IPS-NIHi11 (cell line): ENCODE measurements at regions not wholly inside any gene's neighbourhood (a gene's known extent, or its start where the extent isn't known, plus 50 kb on each side); places are given as distances from the start of the nearest gene placed in this dataset.

Source experiments
- DNase-seq: peaks from one replicate; pipeline ENCODE4 v3.0.0; 2012; ENCODE audit warnings: mixed read lengths, low spot score

DNA sequence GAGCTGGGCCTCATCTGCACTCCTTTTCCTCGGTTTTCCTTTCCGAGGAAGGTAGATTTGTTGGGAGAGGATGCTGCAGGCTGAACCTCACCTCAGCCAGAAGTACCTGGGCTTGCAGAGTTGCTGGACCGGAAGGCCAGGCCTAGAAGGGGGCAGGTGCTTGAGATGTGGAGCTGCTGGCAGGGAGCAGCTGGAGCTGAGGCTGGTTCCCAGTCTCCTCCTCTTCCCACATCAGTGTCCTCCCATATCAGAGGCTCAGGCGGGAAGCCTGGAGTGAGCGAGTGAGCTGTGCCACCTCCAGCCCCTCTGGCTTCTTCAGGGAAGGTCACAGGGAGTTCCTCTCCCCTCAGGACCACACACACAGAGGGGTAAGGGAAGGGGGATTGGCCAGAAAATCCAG lies 259.4 kb downstream of the GADD45G start:
- DNase-seq = no peak

- DNase-seq = no peak
Measured at GRCh38 chr9:89864731-89865130, 259.9 kb downstream of the GADD45G start.

- no peak for DNase-seq
Measured at GRCh38 chr9:89865357-89865756, 260.5 kb downstream of the GADD45G start.

DNA sequence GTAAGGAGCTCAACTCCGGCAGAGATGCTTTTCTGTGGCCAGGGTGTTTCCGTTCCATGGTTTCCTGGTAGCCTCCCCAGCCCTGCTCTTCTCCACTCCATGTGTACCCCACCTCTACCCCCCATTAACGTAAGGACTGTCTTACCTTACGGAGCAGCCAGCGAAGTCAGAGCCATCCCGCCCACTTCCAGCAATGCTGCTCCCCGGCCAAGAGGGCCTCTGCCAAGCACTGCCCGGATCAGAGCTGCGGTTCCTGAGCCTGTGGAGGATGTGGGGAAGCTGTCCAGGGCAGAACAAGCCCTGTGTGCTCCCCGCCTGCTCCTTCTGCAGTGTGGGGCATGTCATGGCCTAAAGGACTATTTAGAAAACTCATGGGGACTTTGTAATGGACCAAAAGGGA lies 261.2 kb downstream of the GADD45G start:
- no peak for DNase-seq

GRCh38 chr9:89866701-89867100 lies 261.9 kb downstream of the GADD45G start:
- DNase-seq = no peak

GRCh38 chr9:89868100-89868499 lies 263.3 kb downstream of the GADD45G start:
- no peak for DNase-seq

DNA sequence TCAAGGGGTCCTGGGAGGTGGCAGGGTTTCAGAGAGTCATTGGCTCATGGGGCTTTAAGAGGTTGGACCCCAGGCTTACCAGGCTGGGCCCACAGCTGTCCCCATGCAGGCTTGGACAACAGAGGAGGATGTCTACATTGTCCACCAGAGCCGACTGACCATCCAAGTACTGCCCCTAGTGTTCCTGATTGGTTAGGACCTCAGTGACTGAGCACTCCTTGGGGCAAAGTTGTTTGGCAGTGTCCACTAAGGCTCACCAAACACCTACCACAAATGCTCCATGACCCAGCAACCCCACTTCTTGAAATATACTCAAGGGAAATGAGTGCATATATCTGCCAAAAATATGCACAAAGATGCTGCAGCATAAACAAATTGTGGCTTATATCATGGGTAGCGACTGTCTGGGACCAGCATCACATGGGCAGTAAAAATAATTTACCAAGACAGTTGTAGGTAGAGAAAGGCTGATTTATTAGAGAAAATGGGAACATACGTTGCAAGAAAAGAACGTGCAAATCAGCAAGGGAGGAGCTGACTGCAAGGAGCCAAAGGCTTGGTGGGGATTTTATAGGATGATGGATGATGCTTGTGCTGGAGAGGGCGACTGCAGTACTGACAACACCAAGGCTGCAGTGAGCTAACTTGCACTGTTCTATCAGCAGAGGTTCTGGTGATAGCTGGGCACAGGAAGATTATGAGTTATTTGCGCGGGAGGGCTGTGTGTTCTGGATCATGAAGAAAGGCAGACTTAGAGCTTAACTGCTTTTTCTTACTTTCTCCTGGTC lies 265.2 kb downstream of the GADD45G start:
- no peak for DNase-seq

GRCh38 chr9:89871871-89872331 lies 267.1 kb downstream of the GADD45G start:
- no peak for DNase-seq

- no peak for DNase-seq
Measured at GRCh38 chr9:89872426-89872912, 267.7 kb downstream of the GADD45G start.

DNA sequence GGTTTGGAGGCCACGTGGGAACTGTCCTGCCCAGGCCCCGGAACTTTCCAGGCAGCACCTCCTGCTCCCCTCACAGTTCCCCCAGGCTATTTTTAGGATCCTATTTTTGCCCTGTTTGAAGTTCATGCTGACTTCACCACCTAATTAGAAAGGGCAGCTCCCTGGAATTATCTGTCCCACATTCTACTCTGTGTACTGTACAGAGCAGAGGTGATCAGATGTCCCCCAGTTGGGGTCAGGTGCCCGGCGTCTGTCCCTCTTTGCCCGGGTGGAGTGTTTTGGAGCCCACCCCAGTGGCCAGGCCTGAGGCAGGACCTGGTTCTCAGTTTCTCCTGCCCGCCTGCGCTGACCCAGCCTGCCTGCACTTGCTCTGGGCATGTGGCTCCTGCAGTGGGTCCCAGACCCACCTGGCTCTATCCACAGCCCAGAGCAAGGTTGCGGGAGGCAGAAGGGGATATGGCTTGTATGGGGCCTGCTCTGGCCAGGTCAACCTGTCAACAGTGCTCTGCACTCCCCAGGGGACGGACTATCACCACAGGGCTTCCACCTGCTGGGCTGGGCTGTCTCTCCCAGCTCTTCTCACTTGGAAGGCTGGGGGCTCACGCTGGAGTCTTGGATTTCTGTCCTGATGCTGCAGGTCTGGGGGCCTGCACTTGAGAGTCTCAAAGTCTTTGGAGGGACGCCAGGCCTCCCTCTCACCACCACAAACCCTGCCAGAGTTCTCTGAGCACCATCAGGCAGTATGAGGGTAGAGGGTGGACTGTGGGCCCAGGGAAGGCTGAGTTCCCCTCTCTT lies 268.3 kb downstream of the GADD45G start:
- DNase-seq = no peak

GRCh38 chr9:89873801-89874200 lies 269.0 kb downstream of the GADD45G start:
- no peak for DNase-seq

DNA sequence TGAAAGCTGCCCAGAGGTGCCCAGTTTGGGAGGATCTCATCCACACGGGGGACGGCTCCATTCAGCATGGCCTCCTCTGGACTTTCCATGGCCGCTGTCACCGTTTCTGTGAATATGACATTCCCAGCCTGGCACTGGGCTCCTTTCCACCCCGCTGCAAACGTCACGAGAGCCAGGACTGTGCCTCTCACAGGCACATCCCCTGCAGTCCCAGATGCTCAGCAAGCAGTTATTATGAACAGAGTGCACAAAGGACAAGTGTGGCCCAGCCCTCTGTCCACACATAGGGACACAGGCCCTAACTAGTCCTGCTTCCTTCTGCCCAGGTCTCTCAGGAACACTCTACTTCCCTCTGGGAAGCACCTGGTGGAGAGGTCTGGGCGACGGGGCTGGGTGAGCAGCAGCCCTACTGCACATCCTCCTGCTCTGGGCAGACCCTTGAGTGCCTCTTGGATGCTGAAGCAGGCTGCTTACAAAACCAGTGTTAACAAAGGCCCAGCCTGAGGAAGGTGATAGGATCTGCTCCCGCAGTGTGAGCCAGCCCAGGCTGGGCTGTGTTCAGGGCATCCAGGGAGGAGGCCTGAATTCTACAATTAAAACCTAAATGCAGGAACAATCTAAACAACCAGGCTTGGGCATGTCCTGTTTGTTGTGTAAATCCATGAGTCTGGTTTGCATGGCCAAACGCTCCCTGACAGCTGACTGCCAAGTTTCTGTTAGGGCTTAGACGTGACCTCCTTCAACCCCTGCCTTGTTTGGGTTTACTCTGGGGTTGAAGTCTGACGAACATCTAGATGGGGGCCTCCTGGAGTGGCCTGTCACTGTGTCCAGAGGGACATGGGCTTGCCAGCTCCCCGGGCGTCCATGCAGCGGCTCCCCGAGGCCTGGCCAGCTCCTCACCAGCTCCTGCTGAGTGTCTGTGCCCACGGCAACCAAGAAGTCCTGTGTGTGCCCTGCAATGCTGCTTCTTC lies 269.8 kb downstream of the GADD45G start:
- DNase-seq = no peak

DNA sequence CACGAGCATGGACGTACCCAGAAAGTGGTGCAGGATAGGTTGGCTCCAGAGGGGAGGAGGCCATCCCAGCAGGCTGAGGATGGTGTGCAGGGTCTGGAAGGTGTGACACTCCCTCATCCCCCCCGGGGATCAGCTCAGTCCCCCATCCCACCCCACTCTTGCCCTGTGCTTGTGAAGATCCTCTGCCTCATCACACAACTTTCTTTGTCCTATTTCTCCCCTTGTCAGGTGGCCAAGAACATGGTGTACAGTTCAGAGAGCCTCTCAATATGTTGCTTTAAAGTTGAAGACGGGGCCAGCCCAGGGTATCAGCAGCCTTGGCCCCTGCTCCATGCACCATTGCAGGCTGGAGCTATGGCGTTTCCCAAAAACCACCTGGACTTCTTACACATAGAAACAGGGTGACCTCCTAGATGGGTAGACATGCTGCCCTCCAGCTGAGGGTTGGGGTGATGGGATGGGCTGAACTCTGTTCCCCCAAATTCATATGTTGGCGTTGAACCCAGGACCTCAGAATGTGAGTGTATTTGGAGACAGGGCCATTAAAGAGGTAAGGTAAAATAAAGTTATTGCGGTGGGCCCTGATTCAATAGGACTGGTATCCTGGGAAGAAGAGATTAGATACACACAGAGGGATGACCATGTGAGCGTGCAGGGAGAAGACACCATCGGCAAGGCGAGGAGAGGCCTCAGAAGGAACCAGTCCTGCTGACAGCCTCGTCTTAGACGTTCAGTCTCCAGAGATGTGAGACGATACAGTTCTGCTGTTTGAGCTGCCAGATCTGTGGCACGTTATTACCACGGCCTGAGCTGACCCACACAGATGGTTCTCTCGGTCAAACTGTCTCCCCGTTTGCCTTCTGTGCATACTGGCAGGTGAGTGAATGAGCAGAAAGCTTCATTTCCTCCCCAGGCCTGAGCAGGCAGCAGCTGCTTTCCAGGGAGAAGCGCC lies 272.5 kb downstream of the GADD45G start:
- no peak for DNase-seq

- DNase-seq = no peak
Measured at GRCh38 chr9:89878003-89878411, 273.2 kb downstream of the GADD45G start.

GRCh38 chr9:89878687-89879086 lies 273.9 kb downstream of the GADD45G start:
- DNase-seq = no peak

DNA sequence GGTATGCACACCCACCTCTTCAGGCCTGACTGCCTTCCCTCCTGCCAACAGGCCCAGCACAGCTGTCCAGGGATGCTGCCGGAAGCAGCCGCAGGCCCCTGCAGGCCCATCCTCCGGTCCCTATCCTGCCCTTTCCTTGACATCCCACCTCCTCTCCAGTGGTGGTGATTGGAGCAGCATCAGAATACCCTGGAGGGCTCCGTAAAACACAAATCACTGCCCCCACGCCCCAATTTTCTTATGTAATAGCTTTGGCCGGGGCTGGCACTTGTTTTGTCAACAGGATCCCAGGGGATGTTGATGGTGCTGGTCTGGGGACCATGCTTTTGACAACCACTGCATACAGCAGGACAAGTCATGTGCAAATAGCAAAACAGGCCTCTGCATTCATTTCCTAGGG lies 274.5 kb downstream of the GADD45G start:
- DNase-seq = no peak

DNA sequence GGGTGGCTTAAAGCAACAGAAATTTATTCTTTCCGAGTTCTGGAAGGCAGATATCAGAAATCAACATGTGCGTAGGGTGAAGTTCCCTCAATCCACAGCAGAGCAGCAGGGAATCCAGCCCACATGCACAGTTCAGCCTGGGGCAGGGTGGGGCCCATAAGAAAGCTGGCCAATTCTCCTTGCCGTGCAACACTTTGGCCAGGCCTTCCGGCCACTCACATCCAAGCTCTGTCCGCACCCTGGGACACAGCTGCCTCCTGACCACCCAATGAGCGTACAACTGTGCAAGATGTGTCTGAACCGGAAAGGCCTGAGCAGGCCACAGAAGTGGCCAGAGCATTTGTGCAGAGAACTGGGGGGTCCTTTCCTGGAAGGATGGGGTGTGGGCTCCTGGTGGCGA lies 274.9 kb downstream of the GADD45G start:
- no peak for DNase-seq

- DNase-seq = no peak
Measured at GRCh38 chr9:89880161-89880560, 275.3 kb downstream of the GADD45G start.

GRCh38 chr9:89880721-89881120 lies 275.9 kb downstream of the GADD45G start:
- DNase-seq = no peak

GRCh38 chr9:89881431-89881830 lies 276.6 kb downstream of the GADD45G start:
- no peak for DNase-seq

DNA sequence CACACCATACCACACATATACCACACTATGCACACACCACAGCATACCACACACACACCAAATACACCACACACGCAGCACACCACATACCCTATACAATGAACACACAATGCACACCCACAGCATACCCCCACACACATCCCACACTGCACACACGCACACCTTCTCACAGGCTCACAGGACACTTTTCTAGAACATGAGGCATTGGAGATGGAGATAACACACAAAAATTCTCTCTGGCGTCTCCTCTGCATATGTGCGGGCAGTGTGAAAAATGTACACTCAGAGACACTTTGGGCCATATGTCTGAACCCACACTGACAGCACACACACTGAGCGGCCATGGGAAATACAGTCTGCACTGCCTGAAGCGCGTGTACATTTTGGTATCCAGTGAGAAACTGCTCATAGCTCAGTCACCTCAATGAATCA lies 278.1 kb downstream of the GADD45G start:
- DNase-seq = no peak
